ENCODE measurements at regions not wholly inside any gene's neighbourhood (a gene's known extent, or its start where the extent isn't known, plus 50 kb on each side); places are given as distances from the start of the nearest gene placed in this dataset.

- peak in 1 of 2 donors; percentile 68 for DNase-seq (ENCODE audit: low read depth in 1 of 2, low spot score in 1 of 2)
- Histone ChIP-seq H3K9me3 (ENCODE audit: low read depth) (no peaks in the 10 kb centered on the region), H3K27me3 (no peaks in the 10 kb centered on the region), H3K27ac (no peak overlapping the region), H3K4me1 (ENCODE audit: low read depth) (no peaks in the 10 kb centered on the region), H3K4me3 (no peak overlapping the region), H3K36me3 (no peaks in the 10 kb centered on the region)
- no peak for TF ChIP-seq CTCF (IDR thresholded peaks at IDR 0.05; ENCODE audit: low read depth, low read length)
These were observed 87.2 kb upstream of the CNIH3 start for GRCh38 chr1:224528900-224529299.

GRCh38 chr1:224529844-224530243 is 86.3 kb upstream of the CNIH3 start:
- no peak overlapping the region for H3K4me3 ChIP-seq
- H3K27me3 ChIP-seq, result no peaks in the 10 kb centered on the region
- no peaks in the 10 kb centered on the region for H3K36me3 ChIP-seq
- DNase-seq (ENCODE audit: low read depth in 1 of 2, low spot score in 1 of 2), result no peak
- H3K4me1 ChIP-seq (ENCODE audit: low read depth), result no peaks in the 10 kb centered on the region
- TF ChIP-seq CTCF (IDR thresholded peaks at IDR 0.05; ENCODE audit: low read depth, low read length), result no peak
- H3K9me3 ChIP-seq (ENCODE audit: low read depth), result no peaks in the 10 kb centered on the region
- H3K27ac ChIP-seq, result no peak overlapping the region

- H3K36me3 ChIP-seq, result no peaks in the 10 kb centered on the region
- no peak for DNase-seq (ENCODE audit: low read depth in 1 of 2, low spot score in 1 of 2)
- no peaks in the 10 kb centered on the region for H3K4me1 ChIP-seq (ENCODE audit: low read depth)
- TF ChIP-seq CTCF (IDR thresholded peaks at IDR 0.05; ENCODE audit: low read depth, low read length), result no peak
- no peaks in the 10 kb centered on the region for H3K27me3 ChIP-seq
- no peaks in the 10 kb centered on the region for H3K9me3 ChIP-seq (ENCODE audit: low read depth)
- H3K27ac ChIP-seq, result no peak overlapping the region
- no peak overlapping the region for H3K4me3 ChIP-seq
These were observed 82.6 kb upstream of the CNIH3 start for GRCh38 chr1:224533517-224533916.

- TF ChIP-seq CTCF (IDR thresholded peaks at IDR 0.05; ENCODE audit: low read depth, low read length), result no peak
- H3K9me3 ChIP-seq (ENCODE audit: low read depth), result no peaks in the 10 kb centered on the region
- H3K4me1 ChIP-seq (ENCODE audit: low read depth), result no peaks in the 10 kb centered on the region
- no peak for DNase-seq (ENCODE audit: low read depth in 1 of 2, low spot score in 1 of 2)
- no peaks in the 10 kb centered on the region for H3K36me3 ChIP-seq
- no peaks in the 10 kb centered on the region for H3K27me3 ChIP-seq
- no peak overlapping the region for H3K27ac ChIP-seq
- no peak overlapping the region for H3K4me3 ChIP-seq
These were observed 81.4 kb upstream of the CNIH3 start for GRCh38 chr1:224534731-224535130.

GRCh38 chr1:224535641-224536040 is 80.5 kb upstream of the CNIH3 start:
- Histone ChIP-seq H3K4me3 (no peak overlapping the region), H3K27me3 (no peaks in the 10 kb centered on the region), H3K27ac (no peak overlapping the region), H3K36me3 (no peaks in the 10 kb centered on the region), H3K9me3 (ENCODE audit: low read depth) (no peaks in the 10 kb centered on the region), H3K4me1 (ENCODE audit: low read depth) (no peaks in the 10 kb centered on the region)
- no peak for DNase-seq (ENCODE audit: low read depth in 1 of 2, low spot score in 1 of 2)
- TF ChIP-seq CTCF (IDR thresholded peaks at IDR 0.05; ENCODE audit: low read depth, low read length), result no peak

GRCh38 chr1:224539971-224540370 is 76.1 kb upstream of the CNIH3 start:
- no peak overlapping the region for H3K4me3 ChIP-seq
- H3K36me3 ChIP-seq, result no peaks in the 10 kb centered on the region
- H3K27me3 ChIP-seq, result no peaks in the 10 kb centered on the region
- no peak for TF ChIP-seq CTCF (IDR thresholded peaks at IDR 0.05; ENCODE audit: low read depth, low read length)
- no peak overlapping the region for H3K27ac ChIP-seq
- no peaks in the 10 kb centered on the region for H3K4me1 ChIP-seq (ENCODE audit: low read depth)
- DNase-seq (ENCODE audit: low read depth in 1 of 2, low spot score in 1 of 2), result no peak
- H3K9me3 ChIP-seq (ENCODE audit: low read depth), result no peaks in the 10 kb centered on the region
